IPS DF 6.9 (cell line): ENCODE measurements at regions not wholly inside any gene's neighbourhood (a gene's known extent, or its start where the extent isn't known, plus 50 kb on each side); places are given as distances from the start of the nearest gene placed in this dataset.

ENCODE experiments used
- DNase-seq: peaks from one replicate; pipeline ENCODE4 v3.0.0-alpha.2; 2013; ENCODE audit warnings: low read depth, low spot score
- H3K27ac ChIP-seq: one replicate; pipeline ENCODE4 v1.5.1; 2013; ENCODE audit warnings: low read length, control low read depth
- H3K27me3 ChIP-seq: 2 replicates; pipeline ENCODE4 v1.6.1; 2013; ENCODE audit warnings: mild to moderate bottlenecking, low read length; ENCODE audit not compliant: control insufficient read depth, insufficient read depth
- H3K36me3 ChIP-seq: 2 replicates; pipeline ENCODE4 v1.6.1; 2013; ENCODE audit warnings: low read length; ENCODE audit not compliant: control insufficient read depth, insufficient read depth
- H3K4me1 ChIP-seq: 2 replicates; pipeline ENCODE4 v1.6.1; 2013; ENCODE audit warnings: low read length; ENCODE audit not compliant: control insufficient read depth, insufficient read depth
- H3K4me3 ChIP-seq: 2 replicates; pipeline ENCODE4 v1.5.1; 2013; ENCODE audit warnings: mild to moderate bottlenecking, low read length
- H3K9me3 ChIP-seq: 2 replicates; pipeline ENCODE4 v1.6.1; 2013; ENCODE audit warnings: low read length, inconsistent platforms; ENCODE audit not compliant: control insufficient read depth, insufficient read depth
- WGBS: extraction: QIAGEN DNeasy Blood & Tissue Kit; methylation state at CpG from one replicate; pipeline ENCODE4 v1.1.7; 2013; ENCODE audit warnings: mixed read lengths, missing lambda C conversion rate; ENCODE audit not compliant: insufficient read length, insufficient coverage; 5-methylcytosine and 5-hydroxymethylcytosine counted together

- DNase-seq = no peak
- H3K9me3 ChIP-seq = no peaks in the 10 kb centered on the region
- H3K4me3 ChIP-seq = no peak overlapping the region
- H3K36me3 ChIP-seq = no peaks in the 10 kb centered on the region
- no peaks in the 10 kb centered on the region for H3K4me1 ChIP-seq
- WGBS = no CpG with 5 or more reads among the region's 2 CpGs
- H3K27me3 ChIP-seq = no peaks in the 10 kb centered on the region
- H3K27ac ChIP-seq = no peak overlapping the region
Measured at GRCh38 chr2:18824325-18824790, 235.0 kb upstream of the NT5C1B start.

- WGBS = no CpG with 5 or more reads among the region's 1 CpG
- H3K36me3 ChIP-seq = no peaks in the 10 kb centered on the region
- no peaks in the 10 kb centered on the region for H3K27me3 ChIP-seq
Measured at GRCh38 chr2:18821431-18821830, 232.1 kb upstream of the NT5C1B start.

GRCh38 chr2:18820966-18821365 lies 231.6 kb upstream of the NT5C1B start:
- DNase-seq = no peak
- Histone ChIP-seq H3K27ac (no peak overlapping the region), H3K4me1 (no peaks in the 10 kb centered on the region), H3K4me3 (no peak overlapping the region), H3K36me3 (no peaks in the 10 kb centered on the region), H3K9me3 (no peaks in the 10 kb centered on the region), H3K27me3 (no peaks in the 10 kb centered on the region)
- no CpG with 5 or more reads among the region's 1 CpG for WGBS

More at GRCh38 chr2:18821431-18821830, 232.1 kb upstream of the NT5C1B start:
- Histone ChIP-seq H3K4me1 (no peaks in the 10 kb centered on the region), H3K9me3 (no peaks in the 10 kb centered on the region), H3K4me3 (no peak overlapping the region), H3K27ac (no peak overlapping the region)
- no peak for DNase-seq

DNA sequence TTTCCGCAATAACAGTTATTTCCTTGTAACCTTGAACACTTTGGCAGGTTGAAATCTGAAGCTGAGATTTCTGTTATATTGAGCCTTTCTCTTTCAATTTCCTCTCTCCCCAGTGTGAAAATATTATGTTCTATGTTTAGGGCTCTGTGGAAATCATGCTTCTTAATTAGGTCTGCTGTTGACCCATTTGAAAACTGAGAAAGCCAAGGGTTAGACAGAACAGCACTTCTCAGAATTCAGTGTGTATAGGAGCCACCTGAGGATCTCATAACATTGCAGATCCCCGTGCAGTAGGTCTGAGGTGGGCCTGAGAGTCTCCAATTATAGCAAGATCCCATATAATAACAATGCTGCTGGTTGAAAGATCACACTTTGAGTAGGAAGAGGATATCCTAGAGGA lies 230.2 kb upstream of the NT5C1B start:
- Histone ChIP-seq H3K4me1 (no peaks in the 10 kb centered on the region), H3K27ac (no peak overlapping the region), H3K4me3 (no peak overlapping the region), H3K27me3 (no peaks in the 10 kb centered on the region), H3K9me3 (no peaks in the 10 kb centered on the region), H3K36me3 (no peaks in the 10 kb centered on the region)
- WGBS = no CpG with 5 or more reads among the region's 2 CpGs
- DNase-seq = no peak

GRCh38 chr2:18814387-18814786 lies 225.0 kb upstream of the NT5C1B start:
- Histone ChIP-seq H3K27me3 (no peaks in the 10 kb centered on the region), H3K9me3 (no peaks in the 10 kb centered on the region), H3K4me3 (no peak overlapping the region), H3K27ac (no peak overlapping the region), H3K36me3 (no peaks in the 10 kb centered on the region), H3K4me1 (no peaks in the 10 kb centered on the region)
- DNase-seq = no peak
- WGBS = no CpG with 5 or more reads among the region's 2 CpGs

DNA sequence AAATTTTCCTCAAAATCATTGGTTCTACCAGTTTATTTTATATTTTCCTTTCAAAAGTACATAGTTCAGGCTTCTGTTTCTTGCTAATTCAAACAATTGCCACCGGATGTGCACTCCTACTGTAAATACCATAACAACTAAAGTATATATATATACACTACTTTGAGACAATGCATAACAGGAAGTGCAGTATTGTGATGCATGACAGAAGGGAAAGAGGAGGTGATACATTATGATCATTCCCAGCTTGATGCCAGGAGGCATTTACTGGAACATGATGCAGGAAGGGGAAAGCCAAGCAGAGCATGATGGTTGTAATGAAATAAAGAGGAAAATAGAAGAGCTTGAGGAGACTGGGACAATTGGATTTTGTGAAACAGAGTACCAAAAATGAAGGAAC lies 215.2 kb upstream of the NT5C1B start:
- Histone ChIP-seq H3K9me3 (no peaks in the 10 kb centered on the region), H3K27me3 (no peaks in the 10 kb centered on the region), H3K4me1 (no peaks in the 10 kb centered on the region), H3K27ac (no peak overlapping the region), H3K4me3 (no peak overlapping the region), H3K36me3 (no peaks in the 10 kb centered on the region)
- WGBS = no CpG with 5 or more reads among the region's 1 CpG
- no peak for DNase-seq

- no peak overlapping the region for H3K4me3 ChIP-seq
- H3K36me3 ChIP-seq = no peaks in the 10 kb centered on the region
- no peaks in the 10 kb centered on the region for H3K27me3 ChIP-seq
- H3K4me1 ChIP-seq = no peaks in the 10 kb centered on the region
- no peak overlapping the region for H3K27ac ChIP-seq
- DNase-seq = no peak
- no CpG with 5 or more reads among the region's 2 CpGs for WGBS
- H3K9me3 ChIP-seq = no peaks in the 10 kb centered on the region
Measured at GRCh38 chr2:18803141-18803939, 214.0 kb upstream of the NT5C1B start.

DNA sequence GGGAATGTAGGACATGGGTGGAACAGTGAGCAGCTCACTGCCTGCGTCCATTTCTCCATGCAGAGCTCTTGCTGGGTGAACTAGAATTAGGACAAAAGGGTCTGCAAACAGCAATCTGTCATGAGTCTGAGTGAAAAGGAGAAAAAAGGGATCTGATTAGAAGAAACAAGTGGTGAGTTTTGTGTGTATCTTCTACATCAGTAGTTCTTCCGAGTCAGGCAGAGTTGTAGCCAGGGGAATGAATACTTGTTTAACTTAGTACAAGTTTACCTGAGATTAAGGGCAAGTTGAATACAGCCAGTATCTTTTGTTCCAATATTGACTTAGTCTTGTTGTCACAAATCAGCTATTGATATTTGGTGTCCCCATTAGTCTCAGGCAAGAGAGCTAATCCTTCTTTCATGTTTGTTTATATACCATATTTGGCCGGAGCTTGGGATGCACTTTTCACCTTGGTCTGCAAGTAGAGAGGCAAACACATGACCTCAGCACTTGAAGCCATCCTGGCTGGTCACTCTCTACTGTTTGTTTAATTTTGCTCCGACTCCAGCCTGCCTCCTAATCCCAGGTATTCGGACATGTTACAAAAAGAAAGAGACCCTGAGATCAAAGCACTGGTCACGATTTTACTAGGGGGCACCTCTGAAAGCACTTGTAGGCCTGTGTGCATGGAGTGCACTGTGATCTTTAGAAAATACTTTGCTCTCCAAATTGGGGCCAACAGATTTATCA lies 211.0 kb upstream of the NT5C1B start:
- no peak overlapping the region for H3K4me3 ChIP-seq
- no peak for DNase-seq
- H3K27me3 ChIP-seq = no peaks in the 10 kb centered on the region
- no CpG with 5 or more reads among the region's 6 CpGs for WGBS
- no peak overlapping the region for H3K27ac ChIP-seq
- no peaks in the 10 kb centered on the region for H3K9me3 ChIP-seq
- H3K4me1 ChIP-seq = no peaks in the 10 kb centered on the region
- H3K36me3 ChIP-seq = no peaks in the 10 kb centered on the region

GRCh38 chr2:18799397-18799796 lies 210.0 kb upstream of the NT5C1B start:
- Histone ChIP-seq H3K36me3 (no peaks in the 10 kb centered on the region), H3K4me3 (no peak overlapping the region), H3K4me1 (no peaks in the 10 kb centered on the region), H3K27me3 (no peaks in the 10 kb centered on the region), H3K9me3 (no peaks in the 10 kb centered on the region), H3K27ac (no peak overlapping the region)
- WGBS = no CpG with 5 or more reads among the region's 2 CpGs
- no peak for DNase-seq

DNA sequence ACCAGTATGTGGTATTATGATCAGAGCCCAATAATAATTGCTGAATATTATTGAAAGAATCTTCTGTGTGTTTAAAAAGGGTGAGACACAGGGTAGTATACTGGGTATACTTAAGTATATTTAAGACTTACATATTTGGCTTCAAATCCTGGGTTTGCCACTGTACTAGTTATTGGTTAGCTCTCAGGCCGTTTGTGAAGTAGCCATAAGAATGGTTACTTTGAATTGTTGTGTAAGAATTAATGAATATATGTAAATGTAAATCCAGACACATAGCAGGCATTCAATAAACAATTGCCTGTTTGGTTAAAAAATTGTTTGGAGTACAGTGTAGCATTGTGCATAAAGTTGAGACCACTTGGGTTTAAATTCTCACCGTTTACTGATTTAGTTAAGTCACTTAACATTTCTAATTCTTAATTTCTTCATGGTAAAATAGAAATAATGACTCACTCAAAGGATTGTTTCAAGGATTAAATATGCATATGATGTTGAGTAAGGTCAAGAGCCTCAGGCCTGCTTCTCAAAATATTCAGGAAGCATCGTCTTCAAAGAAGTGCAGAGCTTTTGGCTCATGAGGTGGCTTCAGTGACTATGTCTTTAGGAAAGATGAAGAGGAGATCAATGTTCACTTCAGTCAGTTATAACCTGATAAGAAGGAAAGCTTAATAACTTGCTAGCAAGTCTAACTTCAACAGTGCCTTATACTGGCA lies 207.9 kb upstream of the NT5C1B start:
- Histone ChIP-seq H3K27ac (no peak overlapping the region), H3K4me1 (no peaks in the 10 kb centered on the region), H3K36me3 (no peaks in the 10 kb centered on the region), H3K4me3 (no peak overlapping the region), H3K9me3 (no peaks in the 10 kb centered on the region), H3K27me3 (no peaks in the 10 kb centered on the region)
- WGBS = no CpG with 5 or more reads among the region's 3 CpGs
- no peak for DNase-seq
